Epithelial cell of esophagus (primary cell): ENCODE measurements at regions not wholly inside any gene's neighbourhood (a gene's known extent, or its start where the extent isn't known, plus 50 kb on each side); places are given as distances from the start of the nearest gene placed in this dataset.

Experiments
- DNase-seq: peaks from one replicate; pipeline ENCODE4 v3.0.0; 2010; ENCODE audit warnings: low read depth
- H3K4me3 ChIP-seq: 2 replicates; pipeline ENCODE4 v1.5.1; 2011; ENCODE audit warnings: mild to moderate bottlenecking, low read length, control low read depth
- TF ChIP-seq, protein P1 (sequence below): IDR thresholded peaks from 2 replicates; pipeline ENCODE4 v1.5.1; 2011; ENCODE audit warnings: low read depth, mild to moderate bottlenecking, low read length, control low read depth, inconsistent platforms; ENCODE audit not compliant: insufficient read depth; ENCODE audit errors: missing control alignments

- TF ChIP-seq, protein P1, sequence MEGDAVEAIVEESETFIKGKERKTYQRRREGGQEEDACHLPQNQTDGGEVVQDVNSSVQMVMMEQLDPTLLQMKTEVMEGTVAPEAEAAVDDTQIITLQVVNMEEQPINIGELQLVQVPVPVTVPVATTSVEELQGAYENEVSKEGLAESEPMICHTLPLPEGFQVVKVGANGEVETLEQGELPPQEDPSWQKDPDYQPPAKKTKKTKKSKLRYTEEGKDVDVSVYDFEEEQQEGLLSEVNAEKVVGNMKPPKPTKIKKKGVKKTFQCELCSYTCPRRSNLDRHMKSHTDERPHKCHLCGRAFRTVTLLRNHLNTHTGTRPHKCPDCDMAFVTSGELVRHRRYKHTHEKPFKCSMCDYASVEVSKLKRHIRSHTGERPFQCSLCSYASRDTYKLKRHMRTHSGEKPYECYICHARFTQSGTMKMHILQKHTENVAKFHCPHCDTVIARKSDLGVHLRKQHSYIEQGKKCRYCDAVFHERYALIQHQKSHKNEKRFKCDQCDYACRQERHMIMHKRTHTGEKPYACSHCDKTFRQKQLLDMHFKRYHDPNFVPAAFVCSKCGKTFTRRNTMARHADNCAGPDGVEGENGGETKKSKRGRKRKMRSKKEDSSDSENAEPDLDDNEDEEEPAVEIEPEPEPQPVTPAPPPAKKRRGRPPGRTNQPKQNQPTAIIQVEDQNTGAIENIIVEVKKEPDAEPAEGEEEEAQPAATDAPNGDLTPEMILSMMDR = no peak
- no peak overlapping the region for H3K4me3 ChIP-seq
- no peak for DNase-seq
Measured at GRCh38 chr9:20037699-20038098, 248.9 kb upstream of the SLC24A2 start.

- TF ChIP-seq, protein P1 = no peak
- DNase-seq = no peak
- H3K4me3 ChIP-seq = no peak overlapping the region
Measured at GRCh38 chr9:20033511-20033910, 244.7 kb upstream of the SLC24A2 start.

- TF ChIP-seq, protein P1 = no peak
- DNase-seq = no peak
- no peak overlapping the region for H3K4me3 ChIP-seq
Measured at GRCh38 chr9:20032413-20033006, 243.7 kb upstream of the SLC24A2 start.

- TF ChIP-seq, protein P1 = no peak
- DNase-seq = no peak
- H3K4me3 ChIP-seq = no peak overlapping the region
Measured at GRCh38 chr9:20031836-20032235, 243.0 kb upstream of the SLC24A2 start.

DNA sequence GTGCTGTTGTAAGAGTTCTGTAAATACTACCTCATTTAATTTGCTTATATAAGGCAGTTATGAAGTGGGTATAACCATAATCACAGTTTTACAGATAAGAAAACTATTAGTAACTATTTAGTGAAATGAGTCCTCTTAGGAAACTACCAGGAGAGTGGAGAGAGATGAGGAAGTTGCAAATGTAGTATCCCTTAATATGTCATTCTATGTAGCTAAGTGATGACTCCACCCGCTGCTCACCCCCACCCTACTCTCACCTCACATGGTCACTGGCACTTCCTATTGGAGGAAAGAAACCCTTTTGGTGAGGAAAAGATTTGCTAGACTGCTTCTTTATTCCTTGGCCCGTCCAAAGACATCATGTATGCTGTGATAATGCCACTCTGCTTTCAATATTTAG lies 241.8 kb upstream of the SLC24A2 start:
- no peak for DNase-seq
- H3K4me3 ChIP-seq = no peak overlapping the region
- TF ChIP-seq, protein P1 = no peak

DNA sequence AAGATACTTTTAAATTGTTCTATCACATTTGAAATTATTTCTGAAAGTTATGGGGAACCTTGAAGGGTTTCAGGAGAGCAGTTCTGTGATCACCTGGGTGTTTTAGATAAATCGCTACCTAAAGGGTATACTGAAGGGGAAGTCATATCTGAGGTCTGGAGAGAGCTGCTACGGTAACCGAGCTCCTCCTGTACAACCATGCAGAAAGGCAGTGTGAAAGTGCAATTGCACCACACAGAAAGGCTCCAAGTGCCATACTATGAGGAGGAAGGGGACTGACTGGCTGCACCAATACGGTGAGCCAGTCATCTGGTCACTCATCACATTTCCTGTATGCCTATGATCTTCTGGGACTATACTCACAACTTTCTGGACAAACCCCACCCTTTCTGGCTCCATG lies 241.4 kb upstream of the SLC24A2 start:
- H3K4me3 ChIP-seq = no peak overlapping the region
- no peak for DNase-seq
- TF ChIP-seq, protein P1 = no peak

DNA sequence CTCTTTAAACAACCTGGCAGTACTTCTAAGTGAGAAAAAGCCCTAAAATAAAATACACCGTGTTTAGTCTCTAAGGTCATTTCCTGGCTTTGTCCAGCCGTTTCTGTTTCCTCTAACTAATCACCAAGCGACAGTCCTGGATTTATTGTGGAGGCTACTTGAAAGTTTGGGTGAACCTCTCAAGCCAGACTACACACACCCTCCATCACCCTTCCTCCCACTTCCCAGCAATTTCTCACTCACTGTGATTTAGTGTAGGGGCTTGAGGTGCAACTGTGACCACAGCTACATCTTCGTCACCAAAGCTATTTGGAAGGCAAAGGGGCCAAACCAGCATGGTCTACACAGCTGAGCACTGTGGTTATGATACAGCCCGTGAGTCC lies 240.0 kb upstream of the SLC24A2 start:
- H3K4me3 ChIP-seq = no peak overlapping the region
- DNase-seq = no peak
- TF ChIP-seq, protein P1 = no peak
